PC-3 (cell line): ENCODE measurements at regions not wholly inside any gene's neighbourhood (a gene's known extent, or its start where the extent isn't known, plus 50 kb on each side); places are given as distances from the start of the nearest gene placed in this dataset.
A peak's percentile ranks its signal among the peaks of the same experiment; 100 is the strongest.

Experiments
- ATAC-seq: fragments of 200-7000 bp; cut with Tn5 transposase; 2 replicates; pipeline ENCODE4 v1.9.1; 2020; ENCODE audit warnings: mild to moderate bottlenecking, moderate library complexity
- BruUV-seq: library from RNA; stranded (reverse); fragments of 400-500 nt; replicated peaks from 2 replicates; lab custom pipeline; 2021; lab: Mats Ljungman, UMichigan
- CTCF ChIA-PET: fragments of 300-600 bp; sonication (Branson Sonifier 250); formaldehyde crosslinking; loops from one replicate; lab custom pipeline; 2022; ENCODE audit warnings: antibody characterized with exemption; lab: Charles Lee
- POLR2A ChIA-PET: fragments of 300-600 bp; sonication (Branson Sonifier 250); formaldehyde crosslinking; loops from one replicate; lab custom pipeline; 2022; ENCODE audit warnings: antibody characterized with exemption; ENCODE audit not compliant: unreplicated experiment; lab: Charles Lee
- DNase-seq: peaks from one replicate; pipeline ENCODE4 v3.0.0-alpha.2; 2015
- H2AFZ ChIP-seq: fragments of 300-600 bp; sonication (generic); 2 replicates; pipeline ENCODE4 v1.6.0; 2016; ENCODE audit warnings: antibody characterized with exemption, low read length
- H3F3A ChIP-seq: fragments of 300-600 bp; sonication (generic); one replicate; pipeline ENCODE4 v1.6.0; 2017; ENCODE audit warnings: antibody characterized with exemption, low read length, control low read depth, mild to moderate bottlenecking; ENCODE audit not compliant: unreplicated experiment
- H3K27ac ChIP-seq: fragments of 300-600 bp; sonication (generic); 2 replicates; pipeline ENCODE4 v1.5.1; 2016; ENCODE audit warnings: mild to moderate bottlenecking, low read length
- H3K27me3 ChIP-seq: fragments of 300-600 bp; sonication (generic); 2 replicates; pipeline ENCODE4 v1.6.1; 2016; ENCODE audit warnings: low read length, mixed read lengths
- H3K36me3 ChIP-seq: fragments of 300-600 bp; sonication (generic); 2 replicates; pipeline ENCODE4 v1.6.1; 2016; ENCODE audit warnings: low read depth, mixed run types, low read length, mixed read lengths
- H3K4me1 ChIP-seq: fragments of 300-600 bp; sonication (generic); 2 replicates; pipeline ENCODE4 v1.5.1; 2016; ENCODE audit warnings: low read length; ENCODE audit not compliant: insufficient read depth
- H3K4me2 ChIP-seq: fragments of 300-600 bp; sonication (generic); 2 replicates; pipeline ENCODE4 v1.6.0; 2016; ENCODE audit warnings: low read length
- H3K4me3 ChIP-seq: fragments of 300-600 bp; sonication (generic); 2 replicates; pipeline ENCODE4 v1.5.1; 2016; ENCODE audit warnings: mild to moderate bottlenecking, low read length, mixed read lengths
- H3K79me2 ChIP-seq: fragments of 300-600 bp; sonication (generic); 2 replicates; pipeline ENCODE4 v1.6.1; 2017; ENCODE audit warnings: low read length, mixed read lengths
- H3K9ac ChIP-seq: fragments of 300-600 bp; sonication (generic); 2 replicates; pipeline ENCODE4 v1.6.0; 2016; ENCODE audit warnings: mild to moderate bottlenecking, low read length
- H3K9me2 ChIP-seq: fragments of 300-600 bp; sonication (generic); replicated peaks from 2 replicates; pipeline ENCODE4 v1.6.1; 2016; ENCODE audit warnings: mixed run types, low read length, mixed read lengths
- H3K9me3 ChIP-seq: fragments of 300-600 bp; sonication (generic); 2 replicates; pipeline ENCODE4 v1.6.1; 2016; ENCODE audit warnings: low read length, mixed read lengths
- H4K20me1 ChIP-seq: fragments of 300-600 bp; sonication (generic); 2 replicates; pipeline ENCODE4 v1.6.1; 2016; ENCODE audit warnings: low read length, mixed read lengths
- EZH2 ChIP-seq: fragments of 300-600 bp; sonication (generic); IDR thresholded peaks from one replicate; pipeline ENCODE4 v1.6.1; 2017; ENCODE audit warnings: antibody characterized with exemption, mild to moderate bottlenecking, low read length; ENCODE audit not compliant: unreplicated experiment
- EZH2phosphoT487 ChIP-seq: fragments of 300-600 bp; sonication (generic); IDR thresholded peaks from 2 replicates; pipeline ENCODE4 v1.6.1; 2018; ENCODE audit warnings: mild to moderate bottlenecking, antibody characterized with exemption, low read length, borderline replicate concordance
- intact Hi-C: fragments of 100-400 bp; cut with micrococcal nuclease; formaldehyde crosslinking; loops from 2 replicates; pipeline ENCODE4 v1.9.0; 2023
- TF ChIP-seq, protein P1 (sequence below): fragments of 300-600 bp; sonication (generic); conservative IDR thresholded peaks from 2 replicates; pipeline ENCODE4 v1.5.1; 2017; ENCODE audit warnings: antibody characterized with exemption, low read depth, mild to moderate bottlenecking, low read length

- peak; percentile 79 for ATAC-seq
- Histone ChIP-seq H3K27me3 (no peaks in the 10 kb centered on the region), H3F3A (no peaks in the 10 kb centered on the region), H3K9me3 (no peaks in the 10 kb centered on the region), H3K79me2 (no peaks in the 10 kb centered on the region), H3K4me2 (no peak overlapping the region), H2AFZ (no peak overlapping the region), H3K4me1 (peaks cover 29% of the 10 kb centered on the region), H3K9me2 (no peaks in the 10 kb centered on the region), H3K27ac (no peak overlapping the region), H3K9ac (no peak overlapping the region), H4K20me1 (no peaks in the 10 kb centered on the region), H3K36me3 (no peaks in the 10 kb centered on the region), H3K4me3 (no peak overlapping the region)
- intact Hi-C loops = no loop called here
- no TSS peak for BruUV-seq
- ChIA-PET POLR2A (interaction anchor here (0.5 to 0.6 kb wide), 2 partner anchors 15 to 162 kb away, joined by 3 to 5 read pairs; no protein-coding TSS in a partner anchor), CTCF (interaction anchor here (0.5 kb wide), 1 partner anchor 21 kb away, joined by 3 read pairs; no protein-coding TSS in a partner anchor)
- no peak for TF ChIP-seq EZH2phosphoT487
- TF ChIP-seq, protein P1, sequence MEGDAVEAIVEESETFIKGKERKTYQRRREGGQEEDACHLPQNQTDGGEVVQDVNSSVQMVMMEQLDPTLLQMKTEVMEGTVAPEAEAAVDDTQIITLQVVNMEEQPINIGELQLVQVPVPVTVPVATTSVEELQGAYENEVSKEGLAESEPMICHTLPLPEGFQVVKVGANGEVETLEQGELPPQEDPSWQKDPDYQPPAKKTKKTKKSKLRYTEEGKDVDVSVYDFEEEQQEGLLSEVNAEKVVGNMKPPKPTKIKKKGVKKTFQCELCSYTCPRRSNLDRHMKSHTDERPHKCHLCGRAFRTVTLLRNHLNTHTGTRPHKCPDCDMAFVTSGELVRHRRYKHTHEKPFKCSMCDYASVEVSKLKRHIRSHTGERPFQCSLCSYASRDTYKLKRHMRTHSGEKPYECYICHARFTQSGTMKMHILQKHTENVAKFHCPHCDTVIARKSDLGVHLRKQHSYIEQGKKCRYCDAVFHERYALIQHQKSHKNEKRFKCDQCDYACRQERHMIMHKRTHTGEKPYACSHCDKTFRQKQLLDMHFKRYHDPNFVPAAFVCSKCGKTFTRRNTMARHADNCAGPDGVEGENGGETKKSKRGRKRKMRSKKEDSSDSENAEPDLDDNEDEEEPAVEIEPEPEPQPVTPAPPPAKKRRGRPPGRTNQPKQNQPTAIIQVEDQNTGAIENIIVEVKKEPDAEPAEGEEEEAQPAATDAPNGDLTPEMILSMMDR = no peak
- TF ChIP-seq EZH2 = no peak
- peak; percentile 14 for DNase-seq
These were observed 66.1 kb downstream of the CD24 start for GRCh38 chr6:106908386-106908840.

- DNase-seq (no peak), ATAC-seq (no peak)
- ChIA-PET CTCF (no interaction called here), POLR2A (no interaction called here)
- Histone ChIP-seq H2AFZ (no peak overlapping the region), H3F3A (no peaks in the 10 kb centered on the region), H3K79me2 (no peaks in the 10 kb centered on the region), H3K4me1 (peaks cover 25% of the 10 kb centered on the region), H3K9ac (no peak overlapping the region), H3K4me3 (no peak overlapping the region), H3K9me3 (no peaks in the 10 kb centered on the region), H3K27ac (no peak overlapping the region), H3K4me2 (no peak overlapping the region), H3K9me2 (no peaks in the 10 kb centered on the region), H3K27me3 (no peaks in the 10 kb centered on the region), H4K20me1 (no peaks in the 10 kb centered on the region), H3K36me3 (no peaks in the 10 kb centered on the region)
- intact Hi-C loops = no loop called here
- BruUV-seq = no TSS peak
- TF ChIP-seq EZH2phosphoT487 = no peak
These were observed 66.8 kb downstream of the CD24 start for GRCh38 chr6:106907754-106908153.

- Histone ChIP-seq H3K27me3 (no peaks in the 10 kb centered on the region), H3K4me2 (no peak overlapping the region), H3F3A (no peaks in the 10 kb centered on the region), H2AFZ (no peak overlapping the region), H3K36me3 (no peaks in the 10 kb centered on the region), H3K4me3 (no peak overlapping the region), H3K79me2 (no peaks in the 10 kb centered on the region), H3K4me1 (peaks cover 13% of the 10 kb centered on the region), H3K9me3 (no peaks in the 10 kb centered on the region), H3K9ac (no peak overlapping the region), H4K20me1 (no peaks in the 10 kb centered on the region), H3K27ac (no peak overlapping the region), H3K9me2 (no peaks in the 10 kb centered on the region)
- BruUV-seq = no TSS peak
- TF ChIP-seq, protein P1 = no peak
- TF ChIP-seq EZH2phosphoT487 (no peak), EZH2 (no peak)
- DNase-seq (no peak), ATAC-seq (no peak)
- intact Hi-C loops = no loop called here
- ChIA-PET CTCF (no interaction called here), POLR2A (no interaction called here)
These were observed 68.3 kb downstream of the CD24 start for GRCh38 chr6:106906232-106906631.
